HFFc6 (cell line): ENCODE measurements at regions not wholly inside any gene's neighbourhood (a gene's known extent, or its start where the extent isn't known, plus 50 kb on each side); places are given as distances from the start of the nearest gene placed in this dataset.
"Not testable (repeated sequence)": the region's sequence is repeated elsewhere in the genome, so short reads cannot be mapped to it uniquely, and the experiment has no call there.

Experiments used
- DNase-seq: peaks from one replicate; pipeline ENCODE4 v3.0.0-alpha.2; 2018
- H3K27ac Mint-ChIP-seq: 2 replicates; pipeline ENCODE4 v1.8.0; 2020; ENCODE audit warnings: mild to moderate bottlenecking, mixed read lengths
- H3K27me3 Mint-ChIP-seq: 2 replicates; pipeline ENCODE4 v1.8.0; 2021; ENCODE audit warnings: mild to moderate bottlenecking, moderate library complexity, mixed read lengths; ENCODE audit not compliant: insufficient read depth
- H3K36me3 Mint-ChIP-seq: 2 replicates; pipeline ENCODE4 v1.8.0; 2021; ENCODE audit warnings: low read depth, mixed read lengths
- H3K4me1 Mint-ChIP-seq: 2 replicates; pipeline ENCODE4 v1.8.0; 2020; ENCODE audit warnings: low read depth, mixed read lengths
- H3K4me3 Mint-ChIP-seq: 2 replicates; pipeline ENCODE4 v1.8.0; 2020; ENCODE audit warnings: mild to moderate bottlenecking, moderate library complexity, mixed read lengths
- H3K9me3 Mint-ChIP-seq: 2 replicates; pipeline ENCODE4 v1.8.0; 2020; ENCODE audit warnings: mild to moderate bottlenecking, mixed read lengths
- TF ChIP-seq, protein P1 (sequence below): fragments of 200-600 bp; sonication (generic); IDR thresholded peaks from 2 replicates; pipeline ENCODE4 v1.5.0; 2021; ENCODE audit warnings: antibody characterized with exemption, mild to moderate bottlenecking

DNA sequence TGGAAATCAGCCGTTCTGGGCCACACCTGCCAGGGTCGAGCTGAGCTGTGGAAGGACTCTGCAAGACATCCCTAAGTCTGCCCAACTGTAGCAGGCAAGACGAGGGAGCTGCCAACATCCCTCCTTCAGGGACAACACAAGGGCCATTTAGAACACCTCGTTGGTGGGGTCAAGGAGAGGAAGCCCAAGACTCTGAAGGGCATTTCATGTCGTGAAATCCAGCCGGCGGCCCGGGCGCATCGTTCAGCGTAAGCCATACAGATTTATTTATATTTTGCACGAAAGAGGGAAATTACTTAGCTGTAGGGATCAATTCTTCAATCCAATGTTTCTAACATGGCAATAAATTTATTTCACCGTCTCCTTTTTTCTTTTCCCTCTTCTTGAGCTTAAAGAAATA is 101.7 kb upstream of the ZC3H12A start:
- H3K4me1 Mint-ChIP-seq: no peaks in the 10 kb centered on the region
- H3K9me3 Mint-ChIP-seq: peaks cover 21% of the 10 kb centered on the region
- peaks cover 2% of the 10 kb centered on the region; the same call in 1 of the 2 replicates for H3K27me3 Mint-ChIP-seq
- H3K36me3 Mint-ChIP-seq: no peaks in the 10 kb centered on the region
- TF ChIP-seq, protein P1, sequence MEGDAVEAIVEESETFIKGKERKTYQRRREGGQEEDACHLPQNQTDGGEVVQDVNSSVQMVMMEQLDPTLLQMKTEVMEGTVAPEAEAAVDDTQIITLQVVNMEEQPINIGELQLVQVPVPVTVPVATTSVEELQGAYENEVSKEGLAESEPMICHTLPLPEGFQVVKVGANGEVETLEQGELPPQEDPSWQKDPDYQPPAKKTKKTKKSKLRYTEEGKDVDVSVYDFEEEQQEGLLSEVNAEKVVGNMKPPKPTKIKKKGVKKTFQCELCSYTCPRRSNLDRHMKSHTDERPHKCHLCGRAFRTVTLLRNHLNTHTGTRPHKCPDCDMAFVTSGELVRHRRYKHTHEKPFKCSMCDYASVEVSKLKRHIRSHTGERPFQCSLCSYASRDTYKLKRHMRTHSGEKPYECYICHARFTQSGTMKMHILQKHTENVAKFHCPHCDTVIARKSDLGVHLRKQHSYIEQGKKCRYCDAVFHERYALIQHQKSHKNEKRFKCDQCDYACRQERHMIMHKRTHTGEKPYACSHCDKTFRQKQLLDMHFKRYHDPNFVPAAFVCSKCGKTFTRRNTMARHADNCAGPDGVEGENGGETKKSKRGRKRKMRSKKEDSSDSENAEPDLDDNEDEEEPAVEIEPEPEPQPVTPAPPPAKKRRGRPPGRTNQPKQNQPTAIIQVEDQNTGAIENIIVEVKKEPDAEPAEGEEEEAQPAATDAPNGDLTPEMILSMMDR: no peak
- no peak for DNase-seq
- no peak overlapping the region for H3K27ac Mint-ChIP-seq
- no peak overlapping the region for H3K4me3 Mint-ChIP-seq

GRCh38 chr1:37373413-37373812 is 101.0 kb upstream of the ZC3H12A start:
- Mint-ChIP-seq H3K4me3 (no peak overlapping the region), H3K27me3 (peaks cover 2% of the 10 kb centered on the region), H3K27ac (no peak overlapping the region)

DNA sequence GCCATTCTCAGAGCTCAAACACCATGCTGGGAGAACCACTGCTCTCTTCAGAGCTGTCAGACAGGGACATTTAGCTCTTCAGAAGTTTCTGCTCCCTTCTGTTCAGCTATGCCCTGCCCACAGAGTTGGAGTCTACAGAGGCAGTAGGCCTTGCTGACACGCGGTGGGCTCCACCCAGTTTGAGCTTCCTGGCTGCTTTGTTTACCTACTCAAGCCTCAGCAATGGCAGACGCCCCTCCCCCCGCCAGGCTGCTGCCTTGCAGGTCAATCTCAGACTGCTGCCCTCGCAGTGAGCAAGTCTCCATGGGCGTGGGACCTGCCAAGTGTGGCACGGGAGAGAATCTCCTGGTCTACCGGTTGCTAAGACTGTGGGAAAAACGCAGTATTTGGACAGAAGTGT is 93.8 kb upstream of the ZC3H12A start:
- H3K27me3 Mint-ChIP-seq: not testable (repeated sequence)

More at GRCh38 chr1:37373413-37373812, 101.0 kb upstream of the ZC3H12A start:
- TF ChIP-seq, protein P1: no peak
- Mint-ChIP-seq H3K4me1 (no peaks in the 10 kb centered on the region), H3K9me3 (peaks cover 15% of the 10 kb centered on the region), H3K36me3 (no peaks in the 10 kb centered on the region)
- no peak for DNase-seq

DNA sequence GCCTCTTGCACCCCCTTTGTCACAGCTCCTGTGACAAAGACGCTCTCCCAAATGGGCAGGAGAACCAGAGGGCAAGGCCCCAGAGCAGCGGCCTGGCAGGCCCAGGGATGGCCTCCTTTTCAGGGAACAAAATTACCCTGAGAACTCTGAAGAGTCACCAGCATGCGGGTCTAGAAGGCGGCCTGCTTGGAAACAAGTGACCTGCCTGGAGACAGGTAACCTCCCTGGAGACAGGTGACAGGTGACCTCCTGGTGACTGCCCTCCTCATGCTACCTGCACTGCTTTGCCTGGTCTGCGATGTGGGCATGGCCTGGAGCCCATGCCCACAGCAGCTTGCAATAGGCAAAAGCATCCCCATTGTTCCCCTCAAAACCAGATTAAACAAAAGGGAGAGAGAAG is 86.5 kb upstream of the ZC3H12A start:
- H3K27me3 Mint-ChIP-seq: no peaks in the 10 kb centered on the region; the same call in none of the 2 replicates
- H3K4me1 Mint-ChIP-seq: no peaks in the 10 kb centered on the region
- no peak overlapping the region for H3K4me3 Mint-ChIP-seq
- no peaks in the 10 kb centered on the region; the same call in 1 of the 2 replicates for H3K9me3 Mint-ChIP-seq
- H3K27ac Mint-ChIP-seq: no peak overlapping the region
- no peaks in the 10 kb centered on the region for H3K36me3 Mint-ChIP-seq
- no peak for DNase-seq
- TF ChIP-seq, protein P1: no peak

More for the DNA sequence above, 93.8 kb upstream of the ZC3H12A start:
- not testable (repeated sequence) for H3K4me1 Mint-ChIP-seq, H3K27ac Mint-ChIP-seq, H3K36me3 Mint-ChIP-seq, DNase-seq, H3K4me3 Mint-ChIP-seq
- H3K9me3 Mint-ChIP-seq: peaks cover 10% of the 10 kb centered on the region

- Mint-ChIP-seq H3K4me1 (no peaks in the 10 kb centered on the region), H3K9me3 (no peaks in the 10 kb centered on the region), H3K36me3 (no peaks in the 10 kb centered on the region), H3K27me3 (no peaks in the 10 kb centered on the region; the same call in none of the 2 replicates), H3K4me3 (no peak overlapping the region), H3K27ac (no peak overlapping the region)
- TF ChIP-seq, protein P1: no peak
- DNase-seq: no peak
These were observed 85.1 kb upstream of the ZC3H12A start for GRCh38 chr1:37389327-37389726.

GRCh38 chr1:37391211-37392011 is 83.0 kb upstream of the ZC3H12A start:
- DNase-seq: no peak
- Mint-ChIP-seq H3K27me3 (no peaks in the 10 kb centered on the region; the same call in none of the 2 replicates), H3K36me3 (no peaks in the 10 kb centered on the region), H3K4me3 (no peak overlapping the region), H3K4me1 (no peaks in the 10 kb centered on the region), H3K9me3 (no peaks in the 10 kb centered on the region), H3K27ac (no peak overlapping the region)
- TF ChIP-seq, protein P1: no peak
